HFFc6 (cell line): ENCODE measurements at regions not wholly inside any gene's neighbourhood (a gene's known extent, or its start where the extent isn't known, plus 50 kb on each side); places are given as distances from the start of the nearest gene placed in this dataset.
A peak's percentile ranks its signal among the peaks of the same experiment; 100 is the strongest.

ENCODE experiments used
- DNase-seq: peaks from one replicate; pipeline ENCODE4 v3.0.0-alpha.2; 2018
- H3K27ac Mint-ChIP-seq: 2 replicates; pipeline ENCODE4 v1.8.0; 2020; ENCODE audit warnings: mild to moderate bottlenecking, mixed read lengths
- H3K27me3 Mint-ChIP-seq: 2 replicates; pipeline ENCODE4 v1.8.0; 2021; ENCODE audit warnings: mild to moderate bottlenecking, moderate library complexity, mixed read lengths; ENCODE audit not compliant: insufficient read depth
- H3K36me3 Mint-ChIP-seq: 2 replicates; pipeline ENCODE4 v1.8.0; 2021; ENCODE audit warnings: low read depth, mixed read lengths
- H3K4me1 Mint-ChIP-seq: 2 replicates; pipeline ENCODE4 v1.8.0; 2020; ENCODE audit warnings: low read depth, mixed read lengths
- H3K4me3 Mint-ChIP-seq: 2 replicates; pipeline ENCODE4 v1.8.0; 2020; ENCODE audit warnings: mild to moderate bottlenecking, moderate library complexity, mixed read lengths
- H3K9me3 Mint-ChIP-seq: 2 replicates; pipeline ENCODE4 v1.8.0; 2020; ENCODE audit warnings: mild to moderate bottlenecking, mixed read lengths
- TF ChIP-seq, protein P1 (sequence below): fragments of 200-600 bp; sonication (generic); IDR thresholded peaks from 2 replicates; pipeline ENCODE4 v1.5.0; 2021; ENCODE audit warnings: antibody characterized with exemption, mild to moderate bottlenecking

GRCh38 chr10:29738341-29738740 lies 103.6 kb upstream of the SVIL start:
- Mint-ChIP-seq H3K27ac (no peak overlapping the region), H3K36me3 (no peaks in the 10 kb centered on the region), H3K4me1 (no peaks in the 10 kb centered on the region), H3K27me3 (peaks cover 52% of the 10 kb centered on the region), H3K9me3 (no peaks in the 10 kb centered on the region), H3K4me3 (no peak overlapping the region)
- TF ChIP-seq, protein P1, sequence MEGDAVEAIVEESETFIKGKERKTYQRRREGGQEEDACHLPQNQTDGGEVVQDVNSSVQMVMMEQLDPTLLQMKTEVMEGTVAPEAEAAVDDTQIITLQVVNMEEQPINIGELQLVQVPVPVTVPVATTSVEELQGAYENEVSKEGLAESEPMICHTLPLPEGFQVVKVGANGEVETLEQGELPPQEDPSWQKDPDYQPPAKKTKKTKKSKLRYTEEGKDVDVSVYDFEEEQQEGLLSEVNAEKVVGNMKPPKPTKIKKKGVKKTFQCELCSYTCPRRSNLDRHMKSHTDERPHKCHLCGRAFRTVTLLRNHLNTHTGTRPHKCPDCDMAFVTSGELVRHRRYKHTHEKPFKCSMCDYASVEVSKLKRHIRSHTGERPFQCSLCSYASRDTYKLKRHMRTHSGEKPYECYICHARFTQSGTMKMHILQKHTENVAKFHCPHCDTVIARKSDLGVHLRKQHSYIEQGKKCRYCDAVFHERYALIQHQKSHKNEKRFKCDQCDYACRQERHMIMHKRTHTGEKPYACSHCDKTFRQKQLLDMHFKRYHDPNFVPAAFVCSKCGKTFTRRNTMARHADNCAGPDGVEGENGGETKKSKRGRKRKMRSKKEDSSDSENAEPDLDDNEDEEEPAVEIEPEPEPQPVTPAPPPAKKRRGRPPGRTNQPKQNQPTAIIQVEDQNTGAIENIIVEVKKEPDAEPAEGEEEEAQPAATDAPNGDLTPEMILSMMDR = no peak
- DNase-seq = no peak

DNA sequence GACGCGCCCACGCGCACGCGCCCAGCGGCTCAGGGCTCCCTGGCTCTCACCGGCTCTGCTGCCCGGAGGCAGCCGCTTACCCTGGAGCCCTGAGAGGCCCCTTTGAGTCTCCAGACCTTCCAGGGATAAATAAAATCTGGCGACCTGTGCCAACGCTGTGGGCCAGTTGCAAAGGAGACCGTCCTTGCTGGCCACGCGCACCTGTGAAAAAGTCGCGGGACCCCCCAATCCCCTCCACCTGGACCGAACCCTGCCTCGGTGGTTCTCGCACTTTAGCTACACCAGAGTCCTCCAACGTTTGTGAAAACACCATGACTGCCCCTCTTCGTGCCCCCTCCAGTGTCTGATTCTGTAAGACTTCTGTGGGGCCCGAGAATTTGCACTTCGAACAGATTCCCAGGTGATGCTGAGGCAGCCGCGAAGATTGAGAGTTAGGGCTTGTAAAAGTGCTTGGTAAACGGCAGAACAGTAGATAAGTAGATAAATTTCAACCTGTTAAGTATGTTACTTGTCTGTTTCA lies 102.4 kb upstream of the SVIL start:
- no peak overlapping the region for H3K4me3 Mint-ChIP-seq
- TF ChIP-seq, protein P1 = no peak
- no peaks in the 10 kb centered on the region for H3K9me3 Mint-ChIP-seq
- H3K4me1 Mint-ChIP-seq = no peaks in the 10 kb centered on the region
- H3K27ac Mint-ChIP-seq = no peak overlapping the region
- H3K36me3 Mint-ChIP-seq = no peaks in the 10 kb centered on the region
- H3K27me3 Mint-ChIP-seq = peaks cover 58% of the 10 kb centered on the region
- DNase-seq = no peak

DNA sequence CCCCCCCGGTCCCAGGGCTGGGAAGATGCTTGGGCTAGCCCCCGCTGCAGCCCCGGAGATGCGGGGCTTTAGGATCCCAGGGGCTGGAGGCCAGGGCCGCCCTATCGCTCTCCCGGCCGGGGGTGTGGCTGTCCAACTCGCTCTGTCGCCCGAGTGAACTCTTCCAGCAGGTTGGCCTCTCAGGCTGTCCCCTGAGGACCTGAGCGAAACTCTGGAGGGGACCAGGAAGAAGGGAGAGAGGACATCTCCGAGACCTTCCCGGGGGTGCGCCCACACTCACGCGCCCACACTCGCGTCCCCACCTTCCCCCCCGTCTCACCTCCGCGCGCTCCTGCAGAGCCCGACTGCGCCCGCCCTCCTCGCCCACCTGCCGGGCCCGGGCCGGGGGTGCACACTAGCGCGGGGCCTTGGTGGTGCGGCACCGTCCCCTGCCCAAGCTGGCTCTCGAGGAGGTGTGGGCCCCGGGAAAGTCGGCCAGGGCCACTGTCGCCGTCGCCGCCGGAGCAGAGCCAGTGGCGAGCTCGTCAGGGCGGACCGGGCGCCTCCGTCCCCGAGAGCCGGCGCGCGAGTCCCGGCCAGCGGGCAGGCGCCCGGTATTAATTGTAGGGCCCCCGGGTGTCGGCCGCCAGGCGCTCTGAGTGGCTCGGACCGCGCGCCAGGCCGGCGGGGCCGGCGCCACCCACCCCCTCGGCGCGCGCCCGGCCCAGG lies 101.7 kb upstream of the SVIL start:
- no peak overlapping the region for H3K27ac Mint-ChIP-seq
- H3K36me3 Mint-ChIP-seq = no peaks in the 10 kb centered on the region
- no peak for DNase-seq
- no peaks in the 10 kb centered on the region for H3K9me3 Mint-ChIP-seq
- H3K4me1 Mint-ChIP-seq = no peaks in the 10 kb centered on the region
- peaks cover 63% of the 10 kb centered on the region for H3K27me3 Mint-ChIP-seq
- peak overlapping the region; percentile 67 for H3K4me3 Mint-ChIP-seq
- TF ChIP-seq, protein P1 = no peak

DNA sequence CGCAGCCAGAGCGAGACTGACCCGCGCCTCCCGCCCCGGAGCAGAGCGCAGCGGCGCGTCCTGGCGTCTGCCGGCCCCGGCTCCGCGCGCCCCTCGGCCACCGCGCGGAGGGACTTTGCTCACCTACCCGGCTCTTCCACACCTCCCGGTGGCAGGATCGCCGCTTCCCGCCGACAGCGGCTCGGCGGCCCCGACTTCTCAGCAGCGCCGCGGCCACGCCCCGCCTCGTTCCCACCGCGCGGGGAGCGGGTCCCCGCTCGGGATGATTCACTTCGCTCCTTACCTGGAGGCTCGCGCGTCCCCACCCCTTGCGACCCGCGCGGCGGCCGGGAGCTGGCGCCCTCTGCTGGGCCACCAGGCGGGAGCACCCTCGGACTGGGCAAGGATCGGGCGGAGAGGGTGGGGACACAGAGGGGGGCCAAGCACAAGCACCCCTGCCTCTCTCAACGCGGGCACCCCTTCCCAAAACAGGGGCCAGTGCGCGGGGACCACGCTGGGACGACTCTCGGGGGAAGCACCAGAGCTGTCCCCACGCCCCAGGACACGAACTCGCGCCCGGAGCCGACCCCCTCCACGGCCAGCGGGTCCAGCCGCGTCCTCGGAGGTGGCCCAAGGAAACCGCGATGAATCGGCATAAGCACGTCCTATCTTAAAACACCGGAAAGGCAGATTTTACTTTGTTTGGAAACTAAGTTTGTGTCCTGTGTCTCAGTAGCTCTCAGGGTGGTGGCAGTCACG lies 101.0 kb upstream of the SVIL start:
- H3K27ac Mint-ChIP-seq = no peak overlapping the region
- H3K9me3 Mint-ChIP-seq = no peaks in the 10 kb centered on the region
- TF ChIP-seq, protein P1 = peak; percentile 93
- H3K36me3 Mint-ChIP-seq = no peaks in the 10 kb centered on the region
- H3K27me3 Mint-ChIP-seq = peaks cover 57% of the 10 kb centered on the region
- no peaks in the 10 kb centered on the region for H3K4me1 Mint-ChIP-seq
- H3K4me3 Mint-ChIP-seq = peak overlapping the region; percentile 67
- no peak for DNase-seq

DNA sequence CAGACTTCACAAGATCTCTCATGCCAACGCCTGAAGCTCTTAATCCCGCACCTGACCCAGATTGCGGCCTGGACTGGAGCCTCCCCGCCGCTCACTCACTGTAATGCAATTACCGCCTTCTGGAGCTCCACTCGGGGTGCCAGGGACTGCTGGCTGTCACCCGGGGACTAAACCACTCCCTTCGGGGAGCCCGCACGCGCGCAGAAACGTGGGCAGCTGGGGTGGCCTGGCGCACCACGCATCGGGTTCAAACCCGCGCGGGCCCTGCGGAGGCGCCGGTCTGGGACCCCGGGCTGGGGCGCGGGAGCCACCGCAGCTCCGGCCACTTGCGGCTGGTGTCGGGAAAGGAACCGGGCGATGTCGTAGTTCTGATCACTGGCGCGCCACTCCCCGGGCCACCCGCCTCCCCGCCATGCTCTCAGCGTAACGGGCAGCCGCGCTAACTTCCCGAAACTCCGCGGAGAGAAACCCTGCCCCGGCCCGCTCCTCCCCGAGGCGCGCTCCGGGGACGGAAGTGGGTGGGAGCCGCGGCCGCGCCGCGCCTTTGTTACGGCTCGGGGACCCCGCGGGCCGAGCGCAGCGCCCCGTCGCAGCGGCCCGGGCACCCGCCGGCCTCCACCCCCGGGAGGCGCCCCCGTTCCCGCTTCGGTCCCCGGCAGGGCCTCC lies 100.3 kb upstream of the SVIL start:
- Mint-ChIP-seq H3K4me3 (peak overlapping the region; percentile 65), H3K4me1 (no peaks in the 10 kb centered on the region), H3K27ac (no peak overlapping the region), H3K36me3 (no peaks in the 10 kb centered on the region), H3K27me3 (peaks cover 55% of the 10 kb centered on the region), H3K9me3 (no peaks in the 10 kb centered on the region)
- no peak for DNase-seq
- TF ChIP-seq, protein P1 = no peak
